ENCODE measurements at regions not wholly inside any gene's neighbourhood (a gene's known extent, or its start where the extent isn't known, plus 50 kb on each side); places are given as distances from the start of the nearest gene placed in this dataset.

DNA sequence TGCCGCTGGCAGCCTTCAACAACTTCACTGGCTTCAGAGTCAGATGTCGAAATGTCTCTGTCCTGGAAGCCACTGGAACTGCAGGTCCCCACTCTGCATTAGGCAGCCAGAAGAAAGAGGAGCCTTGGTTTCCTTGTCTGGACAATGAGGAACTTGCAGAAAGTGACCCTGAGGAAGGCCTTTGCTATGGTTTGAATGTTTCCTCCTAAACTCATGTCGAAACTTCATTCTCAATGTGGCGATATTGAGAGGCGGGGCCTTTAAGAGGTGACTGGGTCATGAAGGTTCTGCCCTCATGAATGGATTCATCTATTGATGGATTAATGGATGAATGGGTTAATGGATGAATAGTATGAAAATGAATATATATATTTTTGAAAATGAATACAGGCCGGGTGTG lies 61.6 kb upstream of the GPR26 start:
- H3K36me3 ChIP-seq (ENCODE audit: control insufficient read depth in 2 of 2, extremely low read depth in 1 of 2, insufficient read depth in 2 of 2, low read length in 2 of 2), result no peaks in the 10 kb centered on the region
- POLR2A ChIA-PET, result no interaction called here
- no peak overlapping the region for H3K4me3 ChIP-seq (replicated peaks in 1 of 3; ENCODE audit: insufficient read depth in 1 of 3, low read depth in 1 of 3, low read length in 3 of 3)
- no peak overlapping the region for H3K27ac ChIP-seq (ENCODE audit: insufficient read depth, low read depth, low read length)
- intact Hi-C loops (cut with micrococcal nuclease) (no loop called here), dilution Hi-C loops (cut with MboI; ENCODE audit: extremely low pct_ligation_motif_present, low sequenced_read_pairs) (no loop called here)
- no peaks in the 10 kb centered on the region for H3K4me1 ChIP-seq (ENCODE audit: control insufficient read depth, extremely low read depth, insufficient read depth, low read length)
- FAIRE-seq (no peak), DNase-seq (ENCODE audit: low read depth, low spot score) (no peak)
- H2AFZ ChIP-seq (ENCODE audit: low read depth, low read length), result no peak overlapping the region
- H3K9ac ChIP-seq (replicated peaks; ENCODE audit: extremely low read depth, insufficient read depth, low read length), result no peak overlapping the region
- no TSS peak for BruUV-seq (replicated peaks)
- H3K9me1 ChIP-seq (replicated peaks; ENCODE audit: control insufficient read depth, extremely low read depth, insufficient read depth, low read length), result no peaks in the 10 kb centered on the region
- no peaks in the 10 kb centered on the region for H3K27me3 ChIP-seq (ENCODE audit: control insufficient read depth in 2 of 2, insufficient read depth in 2 of 2, low read length in 2 of 2)
- H3K9me3 ChIP-seq (replicated peaks; ENCODE audit: control insufficient read depth, insufficient read depth, low read length), result no peaks in the 10 kb centered on the region
- CTCF ChIA-PET, result no interaction called here
- no peak overlapping the region for H3K4me2 ChIP-seq (ENCODE audit: insufficient read depth, low read length)
- H4K20me1 ChIP-seq (replicated peaks; ENCODE audit: control insufficient read depth, extremely low read depth, insufficient read depth, low read length), result no peaks in the 10 kb centered on the region
- TF ChIP-seq FOS (IDR thresholded peaks at IDR 0.05; ENCODE audit: borderline replicate concordance, insufficient read depth, low read length) (no peak), JUN (IDR thresholded peaks at IDR 0.05; ENCODE audit: borderline replicate concordance, insufficient read depth, insufficient read length, low read depth) (no peak), POLR2AphosphoS5 (IDR thresholded peaks at IDR 0.05; ENCODE audit: insufficient read depth, low read depth, low read length) (no peak), MYC (IDR thresholded peaks at IDR 0.05; ENCODE audit: low read depth, low read length) (no peak), EZH2 (IDR thresholded peaks at IDR 0.05; ENCODE audit: borderline replicate concordance, low read depth, low read length, severe bottlenecking) (no peak)
- no peaks in the 10 kb centered on the region for H3K79me2 ChIP-seq (ENCODE audit: control insufficient read depth, insufficient read depth, low read length)

DNA sequence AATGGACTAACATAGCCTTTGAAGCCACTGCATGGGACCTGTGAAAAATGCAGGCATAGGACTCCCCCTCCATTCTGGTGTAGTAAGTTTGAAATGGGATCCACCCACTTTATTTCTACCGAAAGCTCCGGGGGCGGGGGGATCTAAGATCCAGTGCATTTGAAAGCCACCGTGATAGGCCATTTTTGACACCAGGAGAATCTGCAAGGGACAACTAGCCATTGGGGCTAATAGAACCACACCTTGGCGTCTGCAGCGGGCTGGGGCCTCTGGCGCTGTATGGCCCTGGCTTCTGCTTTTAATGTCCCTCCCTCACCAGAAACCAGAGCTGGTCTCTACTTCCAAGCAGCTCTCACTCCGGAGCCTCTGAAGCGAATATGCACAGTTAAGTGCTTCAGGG lies 60.1 kb upstream of the GPR26 start:
- H3K27me3 ChIP-seq (ENCODE audit: control insufficient read depth in 2 of 2, insufficient read depth in 2 of 2, low read length in 2 of 2), result no peaks in the 10 kb centered on the region
- DNase-seq (ENCODE audit: low read depth, low spot score), result no peak
- H3K4me3 ChIP-seq (replicated peaks in 1 of 3; ENCODE audit: insufficient read depth in 1 of 3, low read depth in 1 of 3, low read length in 3 of 3), result no peak overlapping the region
- ChIA-PET POLR2A (no interaction called here), CTCF (no interaction called here)
- H3K79me2 ChIP-seq (ENCODE audit: control insufficient read depth, insufficient read depth, low read length), result no peaks in the 10 kb centered on the region
- dilution Hi-C loops (cut with MboI; ENCODE audit: extremely low pct_ligation_motif_present, low sequenced_read_pairs) (no loop called here), intact Hi-C loops (cut with micrococcal nuclease) (no loop called here)
- no peaks in the 10 kb centered on the region for H3K9me1 ChIP-seq (replicated peaks; ENCODE audit: control insufficient read depth, extremely low read depth, insufficient read depth, low read length)
- H3K9me3 ChIP-seq (replicated peaks; ENCODE audit: control insufficient read depth, insufficient read depth, low read length), result no peaks in the 10 kb centered on the region
- H4K20me1 ChIP-seq (replicated peaks; ENCODE audit: control insufficient read depth, extremely low read depth, insufficient read depth, low read length), result no peaks in the 10 kb centered on the region
- BruUV-seq (replicated peaks), result no TSS peak
- no peaks in the 10 kb centered on the region for H3K36me3 ChIP-seq (ENCODE audit: control insufficient read depth in 2 of 2, extremely low read depth in 1 of 2, insufficient read depth in 2 of 2, low read length in 2 of 2)
- H3K27ac ChIP-seq (ENCODE audit: insufficient read depth, low read depth, low read length), result no peak overlapping the region
- no peak overlapping the region for H3K4me2 ChIP-seq (ENCODE audit: insufficient read depth, low read length)
- TF ChIP-seq POLR2AphosphoS5 (IDR thresholded peaks at IDR 0.05; ENCODE audit: insufficient read depth, low read depth, low read length) (no peak), MYC (IDR thresholded peaks at IDR 0.05; ENCODE audit: low read depth, low read length) (no peak), JUN (IDR thresholded peaks at IDR 0.05; ENCODE audit: borderline replicate concordance, insufficient read depth, insufficient read length, low read depth) (no peak), POLR2A (IDR thresholded peaks at IDR 0.05; ENCODE audit: low read depth, low read length) (no peak), EZH2 (IDR thresholded peaks at IDR 0.05; ENCODE audit: borderline replicate concordance, low read depth, low read length, severe bottlenecking) (no peak), FOS (IDR thresholded peaks at IDR 0.05; ENCODE audit: borderline replicate concordance, insufficient read depth, low read length) (no peak), GATA2 (IDR thresholded peaks at IDR 0.05; ENCODE audit: insufficient read depth, insufficient read length, low read depth, low read length) (no peak)
- TF ChIP-seq, protein P1, sequence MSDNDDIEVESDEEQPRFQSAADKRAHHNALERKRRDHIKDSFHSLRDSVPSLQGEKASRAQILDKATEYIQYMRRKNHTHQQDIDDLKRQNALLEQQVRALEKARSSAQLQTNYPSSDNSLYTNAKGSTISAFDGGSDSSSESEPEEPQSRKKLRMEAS (IDR thresholded peaks at IDR 0.05; ENCODE audit: insufficient read depth, insufficient read length), result no peak
- TF ChIP-seq, protein P2, sequence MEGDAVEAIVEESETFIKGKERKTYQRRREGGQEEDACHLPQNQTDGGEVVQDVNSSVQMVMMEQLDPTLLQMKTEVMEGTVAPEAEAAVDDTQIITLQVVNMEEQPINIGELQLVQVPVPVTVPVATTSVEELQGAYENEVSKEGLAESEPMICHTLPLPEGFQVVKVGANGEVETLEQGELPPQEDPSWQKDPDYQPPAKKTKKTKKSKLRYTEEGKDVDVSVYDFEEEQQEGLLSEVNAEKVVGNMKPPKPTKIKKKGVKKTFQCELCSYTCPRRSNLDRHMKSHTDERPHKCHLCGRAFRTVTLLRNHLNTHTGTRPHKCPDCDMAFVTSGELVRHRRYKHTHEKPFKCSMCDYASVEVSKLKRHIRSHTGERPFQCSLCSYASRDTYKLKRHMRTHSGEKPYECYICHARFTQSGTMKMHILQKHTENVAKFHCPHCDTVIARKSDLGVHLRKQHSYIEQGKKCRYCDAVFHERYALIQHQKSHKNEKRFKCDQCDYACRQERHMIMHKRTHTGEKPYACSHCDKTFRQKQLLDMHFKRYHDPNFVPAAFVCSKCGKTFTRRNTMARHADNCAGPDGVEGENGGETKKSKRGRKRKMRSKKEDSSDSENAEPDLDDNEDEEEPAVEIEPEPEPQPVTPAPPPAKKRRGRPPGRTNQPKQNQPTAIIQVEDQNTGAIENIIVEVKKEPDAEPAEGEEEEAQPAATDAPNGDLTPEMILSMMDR (IDR thresholded peaks at IDR 0.05; ENCODE audit: extremely low read depth in 1 of 2, insufficient read depth in 1 of 2, low read depth in 1 of 2, low read length in 2 of 2), result no peak
- no peak overlapping the region for H2AFZ ChIP-seq (ENCODE audit: low read depth, low read length)
- H3K4me1 ChIP-seq (ENCODE audit: control insufficient read depth, extremely low read depth, insufficient read depth, low read length), result no peaks in the 10 kb centered on the region
- no peak overlapping the region for H3K9ac ChIP-seq (replicated peaks; ENCODE audit: extremely low read depth, insufficient read depth, low read length)
- no peak for FAIRE-seq
